Mesenchymal stem cell (in vitro differentiated cells and primary cell): ENCODE measurements at regions not wholly inside any gene's neighbourhood (a gene's known extent, or its start where the extent isn't known, plus 50 kb on each side); places are given as distances from the start of the nearest gene placed in this dataset.

Source experiments
- DNase-seq: peaks from one replicate; pipeline ENCODE4 v3.0.0-alpha.2; 2013
- H2AFZ ChIP-seq: one replicate; pipeline ENCODE4 v1.6.1; 2013; ENCODE audit warnings: low read depth, mild to moderate bottlenecking, control low read depth, inconsistent platforms, low read length, moderate library complexity
- H2AK5ac ChIP-seq: 2 replicates; pipeline ENCODE4 v1.6.1; 2013; ENCODE audit warnings: low read length, moderate library complexity, mild to moderate bottlenecking, inconsistent platforms; ENCODE audit not compliant: severe bottlenecking
- H2BK120ac ChIP-seq: one replicate; pipeline ENCODE4 v1.6.1; 2013; ENCODE audit warnings: low read depth, mild to moderate bottlenecking, inconsistent platforms, low read length, moderate library complexity
- H2BK12ac ChIP-seq, 2 experiments: one replicate each; pipeline ENCODE4 v1.6.1; 2013; ENCODE audit warnings: inconsistent platforms in 2 of 2, low read length in 2 of 2, mild to moderate bottlenecking in 2 of 2, moderate library complexity in 2 of 2, control low read depth in 1 of 2
- H2BK15ac ChIP-seq: one replicate; pipeline ENCODE4 v1.6.1; 2013; ENCODE audit warnings: mild to moderate bottlenecking, low read depth, inconsistent platforms; ENCODE audit not compliant: poor library complexity, severe bottlenecking
- H2BK5ac ChIP-seq: 2 replicates; pipeline ENCODE4 v1.6.1; 2013; ENCODE audit warnings: low read depth, mild to moderate bottlenecking, low read length, control low read depth, inconsistent platforms; ENCODE audit not compliant: poor library complexity, severe bottlenecking
- H3K14ac ChIP-seq, 2 experiments: one replicate each; pipeline ENCODE4 v1.6.1; 2013; ENCODE audit warnings: inconsistent platforms in 2 of 2, low read length in 2 of 2, control low read depth in 1 of 2, mild to moderate bottlenecking in 1 of 2, moderate library complexity in 1 of 2
- H3K18ac ChIP-seq, 2 experiments: one replicate each; pipeline ENCODE4 v1.6.1; 2013; ENCODE audit warnings: inconsistent platforms in 2 of 2, low read length in 2 of 2, control low read depth in 1 of 2, low read depth in 1 of 2, mild to moderate bottlenecking in 1 of 2
- H3K23ac ChIP-seq, 2 experiments: one replicate each; pipeline ENCODE4 v1.6.1; 2013; ENCODE audit warnings: inconsistent platforms in 2 of 2, low read length in 2 of 2, mild to moderate bottlenecking in 2 of 2, moderate library complexity in 2 of 2, control low read depth in 1 of 2
- H3K27ac ChIP-seq: 2 replicates; pipeline ENCODE4 v1.5.1; 2013; ENCODE audit warnings: mild to moderate bottlenecking, moderate library complexity, low read length, control low read depth, inconsistent platforms; ENCODE audit not compliant: poor library complexity, severe bottlenecking
- H3K27me3 ChIP-seq, 2 experiments: 2 replicates each; pipeline versions ENCODE4 v1.6.1 to v1.7.0; 2013; ENCODE audit warnings: low read length in 2 of 2, mild to moderate bottlenecking in 2 of 2, moderate library complexity in 2 of 2, control low read depth in 1 of 2, inconsistent platforms in 1 of 2; ENCODE audit not compliant: control insufficient read depth in 1 of 2, insufficient read depth in 1 of 2
- H3K36me3 ChIP-seq, 2 experiments: 2 replicates each; pipeline versions ENCODE4 v1.6.1 to v1.7.0; 2013; ENCODE audit warnings: low read length in 2 of 2, control low read depth in 1 of 2, inconsistent platforms in 1 of 2, low read depth in 1 of 2, mild to moderate bottlenecking in 1 of 2; ENCODE audit not compliant: insufficient read depth in 2 of 2, control insufficient read depth in 1 of 2
- H3K4ac ChIP-seq, 2 experiments: one replicate each; pipeline ENCODE4 v1.6.1; 2013; ENCODE audit warnings: inconsistent platforms in 2 of 2, low read length in 2 of 2, mild to moderate bottlenecking in 2 of 2, moderate library complexity in 2 of 2, control low read depth in 1 of 2, low read depth in 1 of 2
- H3K4me1 ChIP-seq: 2 replicates; pipeline ENCODE4 v1.6.1; 2013; ENCODE audit warnings: low read depth, low read length, control low read depth; ENCODE audit not compliant: control insufficient read depth, insufficient read depth
- H3K4me2 ChIP-seq: 2 replicates; pipeline ENCODE4 v1.6.1; 2013; ENCODE audit warnings: low read length, mild to moderate bottlenecking, inconsistent platforms; ENCODE audit not compliant: poor library complexity, severe bottlenecking
- H3K4me3 ChIP-seq, 2 experiments: 2 replicates each; pipeline versions ENCODE4 v1.5.1 to v1.7.0; 2013; ENCODE audit warnings: low read length in 2 of 2, mild to moderate bottlenecking in 2 of 2, control low read depth in 1 of 2, low read depth in 1 of 2; ENCODE audit not compliant: insufficient read depth in 1 of 2
- H3K79me1 ChIP-seq: replicated peaks from 2 replicates; pipeline ENCODE4 v1.6.1; 2013; ENCODE audit warnings: mild to moderate bottlenecking, control low read depth, low read length, inconsistent platforms; ENCODE audit not compliant: poor library complexity, severe bottlenecking
- H3K9ac ChIP-seq: 2 replicates; pipeline ENCODE4 v1.7.0; 2013; ENCODE audit warnings: mild to moderate bottlenecking, low read length, moderate library complexity
- H3K9me3 ChIP-seq: 2 replicates; pipeline ENCODE4 v1.7.0; 2013; ENCODE audit warnings: mild to moderate bottlenecking, low read length; ENCODE audit not compliant: control insufficient read depth
- H4K8ac ChIP-seq: one replicate; pipeline ENCODE4 v1.6.1; 2013; ENCODE audit warnings: inconsistent platforms, mild to moderate bottlenecking, low read length, moderate library complexity
- H4K91ac ChIP-seq: one replicate; pipeline ENCODE4 v1.6.1; 2013; ENCODE audit warnings: mild to moderate bottlenecking, low read length, inconsistent platforms
- WGBS: methylation state at CpG from one replicate; pipeline ENCODE4 v1.1.7; 2013; ENCODE audit warnings: mixed read lengths; 5-methylcytosine and 5-hydroxymethylcytosine counted together

GRCh38 chr6:17207281-17207680 lies 73.9 kb upstream of the RBM24 start:
- 100% methylated on average over 2 of the region's 2 CpGs for WGBS
- no peak for DNase-seq
- Histone ChIP-seq H2AK5ac (no peak overlapping the region), H3K9ac (no peak overlapping the region), H3K36me3 (no peaks in the 10 kb centered on the region), H3K4me2 (no peak overlapping the region), H3K23ac (no peak overlapping the region), H2BK5ac (no peak overlapping the region), H3K4me3 (no peak overlapping the region), H3K14ac (no peak overlapping the region), H2AFZ (no peak overlapping the region), H2BK120ac (no peak overlapping the region), H2BK12ac (no peak overlapping the region), H3K9me3 (peaks cover 9% of the 10 kb centered on the region), H3K27me3 (no peaks in the 10 kb centered on the region), H3K27ac (no peak overlapping the region), H3K4ac (no peak overlapping the region), H3K4me1 (no peaks in the 10 kb centered on the region), H4K8ac (no peak overlapping the region), H3K79me1 (no peaks in the 10 kb centered on the region), H2BK15ac (no peak overlapping the region), H4K91ac (no peak overlapping the region), H3K18ac (no peak overlapping the region)

GRCh38 chr6:17210683-17211082 lies 70.5 kb upstream of the RBM24 start:
- no peaks in the 10 kb centered on the region for H3K27me3 ChIP-seq
- no peak overlapping the region for H2AK5ac ChIP-seq
- no peak overlapping the region for H3K4ac ChIP-seq
- no peaks in the 10 kb centered on the region for H3K79me1 ChIP-seq
- no peak overlapping the region for H3K14ac ChIP-seq
- no peak overlapping the region for H3K23ac ChIP-seq
- H4K8ac ChIP-seq = no peak overlapping the region
- H3K4me3 ChIP-seq = no peak overlapping the region
- H2BK12ac ChIP-seq = no peak overlapping the region
- no peak overlapping the region for H3K18ac ChIP-seq
- no peaks in the 10 kb centered on the region for H3K36me3 ChIP-seq
- no peak overlapping the region for H4K91ac ChIP-seq
- no peak overlapping the region for H3K27ac ChIP-seq
- no peak overlapping the region for H2BK5ac ChIP-seq
- no peak overlapping the region for H2AFZ ChIP-seq
- peaks cover 6% of the 10 kb centered on the region for H3K9me3 ChIP-seq
- H2BK120ac ChIP-seq = no peak overlapping the region
- H2BK15ac ChIP-seq = no peak overlapping the region
- 98% methylated on average over 3 of the region's 3 CpGs for WGBS
- no peak for DNase-seq
- H3K4me2 ChIP-seq = no peak overlapping the region
- no peaks in the 10 kb centered on the region for H3K4me1 ChIP-seq
- H3K9ac ChIP-seq = no peak overlapping the region

GRCh38 chr6:17211101-17211500 lies 70.1 kb upstream of the RBM24 start:
- DNase-seq = no peak
- no peak overlapping the region for H4K8ac ChIP-seq
- H3K27me3 ChIP-seq = no peaks in the 10 kb centered on the region
- no peak overlapping the region for H2BK12ac ChIP-seq
- no peaks in the 10 kb centered on the region for H3K4me1 ChIP-seq
- H2AFZ ChIP-seq = no peak overlapping the region
- H3K4ac ChIP-seq = no peak overlapping the region
- H4K91ac ChIP-seq = no peak overlapping the region
- H3K9me3 ChIP-seq = peaks cover 6% of the 10 kb centered on the region
- no peak overlapping the region for H3K23ac ChIP-seq
- no peak overlapping the region for H3K14ac ChIP-seq
- no peak overlapping the region for H3K27ac ChIP-seq
- H2BK120ac ChIP-seq = no peak overlapping the region
- no peak overlapping the region for H3K18ac ChIP-seq
- 99% methylated on average over 3 of the region's 3 CpGs for WGBS
- H3K79me1 ChIP-seq = no peaks in the 10 kb centered on the region
- no peak overlapping the region for H2AK5ac ChIP-seq
- H2BK15ac ChIP-seq = no peak overlapping the region
- H3K9ac ChIP-seq = no peak overlapping the region
- no peak overlapping the region for H3K4me3 ChIP-seq
- no peak overlapping the region for H2BK5ac ChIP-seq
- H3K4me2 ChIP-seq = no peak overlapping the region
- no peaks in the 10 kb centered on the region for H3K36me3 ChIP-seq

GRCh38 chr6:17212546-17213371 lies 68.4 kb upstream of the RBM24 start:
- H3K18ac ChIP-seq = no peak overlapping the region
- 92% methylated on average over 13 of the region's 13 CpGs for WGBS
- H2BK120ac ChIP-seq = no peak overlapping the region
- H3K9ac ChIP-seq = peak overlapping the region; percentile 54
- no peak overlapping the region for H3K27ac ChIP-seq
- H3K14ac ChIP-seq = no peak overlapping the region
- H3K9me3 ChIP-seq = peaks cover 6% of the 10 kb centered on the region
- H4K8ac ChIP-seq = no peak overlapping the region
- H2BK5ac ChIP-seq = no peak overlapping the region
- no peaks in the 10 kb centered on the region for H3K36me3 ChIP-seq
- H3K4me1 ChIP-seq = no peaks in the 10 kb centered on the region
- no peak overlapping the region for H2BK12ac ChIP-seq
- H4K91ac ChIP-seq = no peak overlapping the region
- no peak overlapping the region for H3K4me3 ChIP-seq
- DNase-seq = no peak
- no peak overlapping the region for H3K23ac ChIP-seq
- no peak overlapping the region for H2AK5ac ChIP-seq
- H3K4me2 ChIP-seq = no peak overlapping the region
- H2BK15ac ChIP-seq = no peak overlapping the region
- H3K27me3 ChIP-seq = no peaks in the 10 kb centered on the region
- no peaks in the 10 kb centered on the region for H3K79me1 ChIP-seq
- H2AFZ ChIP-seq = no peak overlapping the region
- no peak overlapping the region for H3K4ac ChIP-seq
